ENCODE measurements at regions not wholly inside any gene's neighbourhood (a gene's known extent, or its start where the extent isn't known, plus 50 kb on each side); places are given as distances from the start of the nearest gene placed in this dataset.

- TF ChIP-seq CTCF (IDR thresholded peaks at IDR 0.05; ENCODE audit: extremely low read depth, missing control alignments): no peak
- no peak for DNase-seq (ENCODE audit: low spot score)
Measured at GRCh38 chr16:65274566-65274965, 152.7 kb upstream of the CDH11 start.

GRCh38 chr16:65272699-65273414, 151.0 kb upstream of the CDH11 start:
- no peak for DNase-seq (ENCODE audit: low spot score)
- TF ChIP-seq CTCF (IDR thresholded peaks at IDR 0.05; ENCODE audit: extremely low read depth, missing control alignments): no peak

GRCh38 chr16:65271996-65272395, 150.1 kb upstream of the CDH11 start:
- DNase-seq (ENCODE audit: low spot score): no peak

DNA sequence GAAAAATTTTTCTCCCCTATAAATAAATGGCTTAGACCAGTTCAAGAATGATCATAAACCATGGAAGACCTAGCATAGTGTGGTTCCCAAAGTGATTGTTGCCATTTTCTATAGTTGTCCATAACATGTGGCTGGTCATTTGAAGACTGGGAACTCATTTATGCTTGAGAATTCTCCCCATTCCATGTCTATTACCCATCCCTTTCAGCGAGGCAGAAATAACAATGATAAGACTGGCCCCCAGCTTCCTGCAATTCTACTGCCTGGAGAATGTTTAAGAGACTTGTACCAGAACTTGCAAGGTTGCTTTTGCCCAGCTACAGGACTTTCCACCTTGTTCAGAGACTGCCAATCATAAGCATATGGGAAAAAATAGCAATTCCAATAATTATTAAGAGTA, 146.5 kb upstream of the CDH11 start:
- no peak for DNase-seq (ENCODE audit: low spot score)
- TF ChIP-seq CTCF (IDR thresholded peaks at IDR 0.05; ENCODE audit: extremely low read depth, missing control alignments): no peak

More at GRCh38 chr16:65271996-65272395, 150.1 kb upstream of the CDH11 start:
- TF ChIP-seq CTCF (IDR thresholded peaks at IDR 0.05; ENCODE audit: extremely low read depth, missing control alignments): no peak

DNA sequence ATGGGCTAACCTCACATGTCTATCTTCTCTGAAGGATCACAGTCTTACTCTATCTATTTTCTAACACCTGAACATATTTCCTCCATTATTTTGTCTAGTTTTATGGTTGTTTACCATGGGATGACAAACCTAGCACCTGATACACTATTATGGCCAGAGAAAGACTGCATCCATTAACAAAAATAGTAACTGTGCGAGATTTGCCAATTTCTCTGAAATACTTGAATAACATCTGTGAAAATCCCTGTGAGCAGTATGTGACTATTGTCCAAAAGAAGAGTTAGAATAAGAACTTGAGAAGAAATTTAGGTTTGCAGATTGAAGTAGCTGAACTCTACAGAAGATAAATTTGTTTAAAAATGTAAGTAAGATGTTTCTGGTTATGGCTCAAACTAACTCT, 142.0 kb upstream of the CDH11 start:
- DNase-seq (ENCODE audit: low spot score): no peak
- no peak for TF ChIP-seq CTCF (IDR thresholded peaks at IDR 0.05; ENCODE audit: extremely low read depth, missing control alignments)

DNA sequence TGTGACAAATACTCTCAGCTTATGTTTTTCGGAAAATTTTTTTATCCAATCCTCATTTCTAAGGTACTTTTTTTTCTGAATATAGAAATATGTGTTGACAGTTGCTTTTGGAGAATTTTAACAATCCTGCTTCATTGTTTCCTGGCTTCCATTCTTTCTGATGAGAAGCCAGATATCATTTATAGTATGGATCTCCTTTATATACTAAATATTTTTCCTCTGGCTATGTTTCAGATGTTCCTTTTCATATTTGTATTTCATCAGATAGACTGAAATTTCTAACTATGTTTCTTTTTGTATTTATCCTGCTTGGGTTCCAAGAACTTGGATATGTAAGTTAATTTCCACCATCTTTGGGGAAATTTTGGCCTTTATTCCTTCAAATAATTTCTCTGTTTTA, 138.9 kb upstream of the CDH11 start:
- no peak for DNase-seq (ENCODE audit: low spot score)
- no peak for TF ChIP-seq CTCF (IDR thresholded peaks at IDR 0.05; ENCODE audit: extremely low read depth, missing control alignments)

- no peak for TF ChIP-seq CTCF (IDR thresholded peaks at IDR 0.05; ENCODE audit: extremely low read depth, missing control alignments)
- no peak for DNase-seq (ENCODE audit: low spot score)
Measured at GRCh38 chr16:65254144-65254543, 132.3 kb upstream of the CDH11 start.
